H9 (cell line): ENCODE measurements at regions not wholly inside any gene's neighbourhood (a gene's known extent, or its start where the extent isn't known, plus 50 kb on each side); places are given as distances from the start of the nearest gene placed in this dataset.

Source experiments
- DNase-seq: peaks from one replicate; pipeline ENCODE4 v3.0.0-alpha.2; 2017
- H2AFZ ChIP-seq: one replicate; pipeline ENCODE4 v1.6.1; 2013; ENCODE audit warnings: mild to moderate bottlenecking, low read length, control low read depth, moderate library complexity
- H2AK5ac ChIP-seq: 2 replicates; pipeline ENCODE4 v1.6.1; 2013; ENCODE audit warnings: low read length, control low read depth, mixed read lengths; ENCODE audit not compliant: insufficient read length
- H2BK120ac ChIP-seq: one replicate; pipeline ENCODE4 v1.6.1; 2013; ENCODE audit warnings: low read depth, mild to moderate bottlenecking, low read length, control low read depth, inconsistent platforms; ENCODE audit not compliant: poor library complexity, severe bottlenecking
- H2BK12ac ChIP-seq: 2 replicates; pipeline ENCODE4 v1.6.1; 2013; ENCODE audit warnings: low read length, control low read depth, mixed read lengths, low read depth; ENCODE audit not compliant: insufficient read length
- H2BK15ac ChIP-seq: 2 replicates; pipeline ENCODE4 v1.6.1; 2013; ENCODE audit warnings: low read depth, low read length, control low read depth
- H2BK20ac ChIP-seq: one replicate; pipeline ENCODE4 v1.6.1; 2013; ENCODE audit warnings: low read depth, mild to moderate bottlenecking, low read length, control low read depth, inconsistent platforms; ENCODE audit not compliant: poor library complexity, severe bottlenecking
- H2BK5ac ChIP-seq: 2 replicates; pipeline ENCODE4 v1.6.1; 2013; ENCODE audit warnings: low read length, control low read depth, mixed read lengths; ENCODE audit not compliant: insufficient read length
- H3K14ac ChIP-seq: 2 replicates; pipeline ENCODE4 v1.6.1; 2013; ENCODE audit warnings: low read length, control low read depth; ENCODE audit not compliant: insufficient read depth
- H3K18ac ChIP-seq: 2 replicates; pipeline ENCODE4 v1.6.1; 2013; ENCODE audit warnings: low read depth, mild to moderate bottlenecking, mixed read lengths, low read length, control low read depth; ENCODE audit not compliant: insufficient read length
- H3K23ac ChIP-seq: 2 replicates; pipeline ENCODE4 v1.6.1; 2013; ENCODE audit warnings: low read length, control low read depth, mixed read lengths, low read depth; ENCODE audit not compliant: insufficient read length
- H3K23me2 ChIP-seq: 2 replicates; pipeline ENCODE4 v1.6.1; 2013; ENCODE audit warnings: low read depth, mild to moderate bottlenecking, mixed read lengths, low read length, control low read depth; ENCODE audit not compliant: insufficient read length, poor library complexity, severe bottlenecking
- H3K27ac ChIP-seq: 2 replicates; pipeline ENCODE4 v1.5.1; 2013; ENCODE audit warnings: low read length, control low read depth, mixed read lengths, low read depth; ENCODE audit not compliant: insufficient read length
- H3K27me3 ChIP-seq: 2 replicates; pipeline ENCODE4 v1.6.1; 2013; ENCODE audit warnings: low read length, control low read depth, inconsistent platforms; ENCODE audit not compliant: insufficient read depth
- H3K4ac ChIP-seq: 2 replicates; pipeline ENCODE4 v1.6.1; 2013; ENCODE audit warnings: low read depth, mild to moderate bottlenecking, control low read depth, inconsistent platforms, low read length, moderate library complexity
- H3K4me1 ChIP-seq: 2 replicates; pipeline ENCODE4 v1.6.1; 2013; ENCODE audit warnings: low read length, control low read depth, inconsistent platforms; ENCODE audit not compliant: insufficient read depth
- H3K4me2 ChIP-seq: 2 replicates; pipeline ENCODE4 v1.6.1; 2013; ENCODE audit warnings: low read length, control low read depth, mixed read lengths; ENCODE audit not compliant: insufficient read length, insufficient read depth
- H3K56ac ChIP-seq: 2 replicates; pipeline ENCODE4 v1.6.1; 2013; ENCODE audit warnings: low read depth, mild to moderate bottlenecking, mixed read lengths, low read length, control low read depth; ENCODE audit not compliant: insufficient read length
- H3K79me1 ChIP-seq: 2 replicates; pipeline ENCODE4 v1.6.1; 2013; ENCODE audit warnings: low read depth, mild to moderate bottlenecking, moderate library complexity, low read length, control low read depth, inconsistent platforms; ENCODE audit not compliant: insufficient read depth, poor library complexity, severe bottlenecking
- H3K79me2 ChIP-seq: 2 replicates; pipeline ENCODE4 v1.6.1; 2013; ENCODE audit warnings: low read length, control low read depth, inconsistent platforms; ENCODE audit not compliant: insufficient read depth
- H3K9ac ChIP-seq: 2 replicates; pipeline ENCODE4 v1.6.1; 2013; ENCODE audit warnings: low read length, control low read depth, mixed read lengths; ENCODE audit not compliant: insufficient read length; ENCODE audit errors: extremely low read depth
- H3K9me3 ChIP-seq: one replicate; pipeline ENCODE4 v1.6.1; 2013; ENCODE audit warnings: low read depth, low read length, inconsistent platforms; ENCODE audit not compliant: control insufficient read depth
- H3T11ph ChIP-seq: one replicate; pipeline ENCODE4 v1.6.1; 2013; ENCODE audit warnings: mild to moderate bottlenecking, low read length, control low read depth, inconsistent platforms
- H4K20me1 ChIP-seq: one replicate; pipeline ENCODE4 v1.6.1; 2013; ENCODE audit not compliant: control insufficient read depth, insufficient read length, insufficient read depth
- H4K5ac ChIP-seq: 2 replicates; pipeline ENCODE4 v1.6.1; 2013; ENCODE audit warnings: low read depth, mild to moderate bottlenecking, mixed read lengths, low read length, control low read depth; ENCODE audit not compliant: insufficient read length
- H4K8ac ChIP-seq: replicated peaks from 2 replicates; pipeline ENCODE4 v1.6.1; 2013; ENCODE audit warnings: low read length, control low read depth, mixed read lengths, low read depth; ENCODE audit not compliant: insufficient read length
- H4K91ac ChIP-seq: 2 replicates; pipeline ENCODE4 v1.6.1; 2013; ENCODE audit warnings: low read depth, mild to moderate bottlenecking, moderate library complexity, mixed read lengths, low read length, control low read depth; ENCODE audit not compliant: insufficient read length
- H3K27ac Mint-ChIP-seq, 3 experiments: 2 replicates in 2 of 3; 3 replicates in 1 of 3; pipeline ENCODE4 v1.8.0; 2020 to 2021; ENCODE audit warnings: mixed read lengths in 3 of 3, mild to moderate bottlenecking in 1 of 3, moderate library complexity in 1 of 3
- H3K27me3 Mint-ChIP-seq: 2 replicates; pipeline ENCODE4 v1.8.0; 2021; ENCODE audit warnings: low read depth, mild to moderate bottlenecking, moderate library complexity, mixed read lengths
- H3K36me3 Mint-ChIP-seq, 3 experiments: 2 replicates in 2 of 3; 3 replicates in 1 of 3; pipeline ENCODE4 v1.8.0; 2020 to 2021; ENCODE audit warnings: low read depth in 3 of 3, mixed read lengths in 3 of 3; ENCODE audit not compliant: insufficient read depth in 1 of 3
- H3K4me1 Mint-ChIP-seq, 2 experiments: 2 replicates each; pipeline ENCODE4 v1.8.0; 2020; ENCODE audit warnings: mixed read lengths in 2 of 2
- H3K4me3 Mint-ChIP-seq, 2 experiments: 2 replicates in 1 of 2; 3 replicates in 1 of 2; pipeline ENCODE4 v1.8.0; 2020 to 2021; ENCODE audit warnings: mild to moderate bottlenecking in 2 of 2, mixed read lengths in 2 of 2, moderate library complexity in 1 of 2
- H3K9me3 Mint-ChIP-seq, 2 experiments: 2 replicates in 1 of 2; 3 replicates in 1 of 2; pipeline ENCODE4 v1.8.0; 2020; ENCODE audit warnings: mild to moderate bottlenecking in 2 of 2, mixed read lengths in 2 of 2, moderate library complexity in 1 of 2
- CTCF ChIP-seq: fragments of 200-600 bp; sonication (generic); conservative IDR thresholded peaks from 3 replicates; pipeline ENCODE4 v1.8.0; 2021; ENCODE audit warnings: antibody characterized with exemption, mild to moderate bottlenecking
- WGBS: extraction: QIAGEN DNeasy Blood & Tissue Kit; methylation state at CpG from one replicate; pipeline ENCODE4 v1.1.7; 2013; ENCODE audit warnings: missing lambda C conversion rate, low lambda C conversion rate, mixed read lengths; ENCODE audit not compliant: insufficient read length; ENCODE audit errors: extremely low coverage; 5-methylcytosine and 5-hydroxymethylcytosine counted together

DNA sequence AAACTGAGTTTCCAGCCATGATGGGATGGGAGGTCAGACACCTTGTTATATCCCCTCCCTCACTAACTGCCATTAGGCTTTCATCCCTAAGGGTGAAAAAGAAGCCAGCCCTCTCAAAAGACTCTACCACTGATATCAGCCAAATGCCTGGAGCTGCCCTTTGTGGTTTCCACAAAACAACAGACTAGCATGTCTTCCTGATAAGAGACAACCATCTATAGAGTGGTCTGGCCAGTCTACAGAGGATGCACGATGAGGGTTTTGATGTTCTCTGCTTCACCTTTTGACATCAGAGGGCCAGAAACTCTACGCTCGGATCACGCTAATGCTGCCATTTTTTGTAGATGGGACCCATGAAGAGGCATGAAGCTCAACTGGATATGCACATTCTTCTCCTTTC lies 61.7 kb upstream of the ARHGAP18 start:
- Mint-ChIP-seq H3K27me3 (peaks cover 28% of the 10 kb centered on the region), H3K27ac (no peak overlapping the region), H3K9me3 (peaks cover 2 to 3% of the 10 kb centered on the region in 2 experiments; a peak in 4 of 5 replicates), H3K4me3 (no peak overlapping the region), H3K36me3 (no peaks in the 10 kb centered on the region; a peak in 1 of 7 replicates), H3K4me1 (peaks cover 10 to 16% of the 10 kb centered on the region in 2 experiments)
- no peaks in the 10 kb centered on the region for H3K4me1 ChIP-seq
- H2BK20ac ChIP-seq, result no peak overlapping the region
- no peak overlapping the region for H3K4me2 ChIP-seq
- H4K20me1 ChIP-seq, result no peaks in the 10 kb centered on the region
- no peak overlapping the region for H4K8ac ChIP-seq
- H3K23me2 ChIP-seq, result peaks cover 9% of the 10 kb centered on the region
- no peak overlapping the region for H3K56ac ChIP-seq
- no peak overlapping the region for H3T11ph ChIP-seq
- H3K14ac ChIP-seq, result no peak overlapping the region
- H2BK120ac ChIP-seq, result no peak overlapping the region
- no peaks in the 10 kb centered on the region for H3K79me1 ChIP-seq
- no peaks in the 10 kb centered on the region for H3K27me3 ChIP-seq
- no peaks in the 10 kb centered on the region for H3K9me3 ChIP-seq
- H4K91ac ChIP-seq, result no peak overlapping the region
- H3K9ac ChIP-seq, result no peak overlapping the region
- H3K4ac ChIP-seq, result no peak overlapping the region
- H3K79me2 ChIP-seq, result no peaks in the 10 kb centered on the region
- H3K27ac ChIP-seq, result no peak overlapping the region
- DNase-seq, result no peak
- no peak overlapping the region for H2AK5ac ChIP-seq
- no peak overlapping the region for H3K23ac ChIP-seq
- WGBS, result no CpG with 5 or more reads among the region's 4 CpGs
- H2AFZ ChIP-seq, result no peak overlapping the region
- no peak for TF ChIP-seq CTCF
- H2BK15ac ChIP-seq, result no peak overlapping the region
- H4K5ac ChIP-seq, result no peak overlapping the region
- H2BK5ac ChIP-seq, result no peak overlapping the region
- no peak overlapping the region for H3K18ac ChIP-seq
- no peak overlapping the region for H2BK12ac ChIP-seq
